GM18502 (cell line): ENCODE measurements at regions not wholly inside any gene's neighbourhood (a gene's known extent, or its start where the extent isn't known, plus 50 kb on each side); places are given as distances from the start of the nearest gene placed in this dataset.
"Not testable (repeated sequence)": the region's sequence is repeated elsewhere in the genome, so short reads cannot be mapped to it uniquely, and the experiment has no call there.

ENCODE experiments used
- ATAC-seq: cut with Tn5 transposase; IDR thresholded peaks from one replicate; pipeline ENCODE4 v1.9.1; 2021; ENCODE audit warnings: mild to moderate bottlenecking; ENCODE audit not compliant: unreplicated experiment, poor library complexity

- ATAC-seq, result no peak
Measured at GRCh38 chr14:27660683-27661082, 1062.8 kb upstream of the NOVA1 start.

- no peak for ATAC-seq
Measured at GRCh38 chr14:27668531-27668930, 1070.7 kb upstream of the NOVA1 start.

- ATAC-seq, result no peak
Measured at GRCh38 chr14:27672047-27672446, 1074.2 kb upstream of the NOVA1 start.

- not testable (repeated sequence) for ATAC-seq
Measured at GRCh38 chr14:27672811-27673737, 1075.2 kb upstream of the NOVA1 start.

- ATAC-seq, result no peak
Measured at GRCh38 chr14:27686137-27686536, 1080.5 kb upstream of the FOXG1 start.

GRCh38 chr14:27688841-27689444 is 1077.6 kb upstream of the FOXG1 start:
- no peak for ATAC-seq

GRCh38 chr14:27712364-27712763 is 1054.2 kb upstream of the FOXG1 start:
- ATAC-seq, result no peak

GRCh38 chr14:27715561-27715960 is 1051.0 kb upstream of the FOXG1 start:
- ATAC-seq, result no peak

GRCh38 chr14:27721760-27722159 is 1044.8 kb upstream of the FOXG1 start:
- ATAC-seq, result no peak

- ATAC-seq, result no peak
Measured at GRCh38 chr14:27725482-27725881, 1041.1 kb upstream of the FOXG1 start.

- no peak for ATAC-seq
Measured at GRCh38 chr14:27727251-27727770, 1039.3 kb upstream of the FOXG1 start.

- ATAC-seq, result no peak
Measured at GRCh38 chr14:27730204-27730603, 1036.4 kb upstream of the FOXG1 start.

GRCh38 chr14:27739657-27740156 is 1026.9 kb upstream of the FOXG1 start:
- no peak for ATAC-seq

- no peak for ATAC-seq
Measured at GRCh38 chr14:27750114-27750513, 1016.5 kb upstream of the FOXG1 start.

GRCh38 chr14:27757642-27758041 is 1008.9 kb upstream of the FOXG1 start:
- ATAC-seq, result not testable (repeated sequence)

- ATAC-seq, result not testable (repeated sequence)
Measured at GRCh38 chr14:27760367-27760766, 1006.2 kb upstream of the FOXG1 start.

GRCh38 chr14:27799066-27800028 is 967.2 kb upstream of the FOXG1 start:
- ATAC-seq, result not testable (repeated sequence)

GRCh38 chr14:27817746-27818430 is 948.7 kb upstream of the FOXG1 start:
- not testable (repeated sequence) for ATAC-seq

GRCh38 chr14:27826149-27826548 is 940.4 kb upstream of the FOXG1 start:
- not testable (repeated sequence) for ATAC-seq
